ENCODE measurements at regions not wholly inside any gene's neighbourhood (a gene's known extent, or its start where the extent isn't known, plus 50 kb on each side); places are given as distances from the start of the nearest gene placed in this dataset.

- no peak for TF ChIP-seq POLR2AphosphoS5 (IDR thresholded peaks at IDR 0.05; ENCODE audit: low read depth, low read length)
- TF ChIP-seq EP300 (IDR thresholded peaks at IDR 0.05; ENCODE audit: borderline replicate concordance in 1 of 2, low read depth in 2 of 2, low read length in 2 of 2): no peak
- TF ChIP-seq HDAC6 (IDR thresholded peaks at IDR 0.05; ENCODE audit: low read depth, low read length): no peak
- TF ChIP-seq KDM4A (IDR thresholded peaks at IDR 0.05; ENCODE audit: low read depth, low read length, severe bottlenecking): no peak
Measured at GRCh38 chr1:59096501-59096900, 200.4 kb upstream of the FGGY start (continued).

Measured in H1 (cell line).